Smooth muscle cell (in vitro differentiated cells): ENCODE measurements at regions not wholly inside any gene's neighbourhood (a gene's known extent, or its start where the extent isn't known, plus 50 kb on each side); places are given as distances from the start of the nearest gene placed in this dataset.

Experiments
- DNase-seq: peaks from one replicate; lab custom pipeline; 2025; ENCODE audit not compliant: unreplicated experiment; lab: John Stamatoyannopoulos, UW
- H2AFZ ChIP-seq: fragments of 200-600 bp; sonication (generic); 2 replicates; pipeline ENCODE4 v1.6.0; 2016; ENCODE audit warnings: antibody characterized with exemption, low read depth, mild to moderate bottlenecking
- H3F3A ChIP-seq: fragments of 200-600 bp; sonication (generic); 2 replicates; pipeline ENCODE4 v1.6.0; 2017; ENCODE audit warnings: antibody characterized with exemption, low read depth
- H3K27ac ChIP-seq: fragments of 200-600 bp; sonication (generic); 2 replicates; pipeline ENCODE4 v1.5.1; 2016; ENCODE audit warnings: low read depth, mild to moderate bottlenecking
- H3K27me3 ChIP-seq: fragments of 200-600 bp; sonication (generic); 2 replicates; pipeline ENCODE4 v1.6.1; 2016; ENCODE audit warnings: low read depth, mild to moderate bottlenecking
- H3K36me3 ChIP-seq: fragments of 200-600 bp; sonication (generic); 2 replicates; pipeline ENCODE4 v1.5.1; 2016; ENCODE audit warnings: low read depth
- H3K4me1 ChIP-seq: fragments of 200-600 bp; sonication (generic); 2 replicates; pipeline ENCODE4 v1.5.1; 2016; ENCODE audit warnings: low read depth
- H3K4me2 ChIP-seq: fragments of 200-600 bp; sonication (generic); 2 replicates; pipeline ENCODE4 v1.6.0; 2016; ENCODE audit warnings: mild to moderate bottlenecking
- H3K4me3 ChIP-seq: fragments of 200-600 bp; sonication (generic); 2 replicates; pipeline ENCODE4 v1.5.1; 2016; ENCODE audit warnings: mild to moderate bottlenecking
- H3K79me2 ChIP-seq: fragments of 200-600 bp; sonication (generic); 2 replicates; pipeline ENCODE4 v1.6.0; 2016; ENCODE audit warnings: low read depth, mild to moderate bottlenecking
- H3K9ac ChIP-seq: fragments of 200-600 bp; sonication (generic); 2 replicates; pipeline ENCODE4 v1.6.0; 2016; ENCODE audit warnings: low read depth
- H3K9me3 ChIP-seq: fragments of 200-600 bp; sonication (generic); replicated peaks from 2 replicates; pipeline ENCODE4 v1.5.1; 2016; ENCODE audit warnings: low read depth
- H4K20me1 ChIP-seq: fragments of 200-600 bp; sonication (generic); 2 replicates; pipeline ENCODE4 v1.6.0; 2016; ENCODE audit warnings: low read depth
- WGBS: methylation state at CpG from one replicate; pipeline ENCODE4 v1.1.7; 2016; ENCODE audit warnings: low lambda C conversion rate; 5-methylcytosine and 5-hydroxymethylcytosine counted together
- TF ChIP-seq, protein P1 (sequence below): fragments of 200-600 bp; sonication (generic); IDR thresholded peaks from 2 replicates; pipeline ENCODE4 v1.5.1; 2017; ENCODE audit warnings: borderline replicate concordance, mild to moderate bottlenecking, antibody characterized with exemption; ENCODE audit not compliant: insufficient read depth, poor library complexity, severe bottlenecking

GRCh38 chr13:103255587-103256301, 189.5 kb upstream of the SLC10A2 start:
- no peak overlapping the region for H3K27ac ChIP-seq
- H3K4me1 ChIP-seq: no peaks in the 10 kb centered on the region
- H4K20me1 ChIP-seq: no peaks in the 10 kb centered on the region
- no peaks in the 10 kb centered on the region for H3K9me3 ChIP-seq
- 68% methylated on average over 4 of the region's 4 CpGs for WGBS
- no peak for DNase-seq
- H3F3A ChIP-seq: no peaks in the 10 kb centered on the region
- H3K36me3 ChIP-seq: no peaks in the 10 kb centered on the region
- H3K4me2 ChIP-seq: no peak overlapping the region
- TF ChIP-seq, protein P1, sequence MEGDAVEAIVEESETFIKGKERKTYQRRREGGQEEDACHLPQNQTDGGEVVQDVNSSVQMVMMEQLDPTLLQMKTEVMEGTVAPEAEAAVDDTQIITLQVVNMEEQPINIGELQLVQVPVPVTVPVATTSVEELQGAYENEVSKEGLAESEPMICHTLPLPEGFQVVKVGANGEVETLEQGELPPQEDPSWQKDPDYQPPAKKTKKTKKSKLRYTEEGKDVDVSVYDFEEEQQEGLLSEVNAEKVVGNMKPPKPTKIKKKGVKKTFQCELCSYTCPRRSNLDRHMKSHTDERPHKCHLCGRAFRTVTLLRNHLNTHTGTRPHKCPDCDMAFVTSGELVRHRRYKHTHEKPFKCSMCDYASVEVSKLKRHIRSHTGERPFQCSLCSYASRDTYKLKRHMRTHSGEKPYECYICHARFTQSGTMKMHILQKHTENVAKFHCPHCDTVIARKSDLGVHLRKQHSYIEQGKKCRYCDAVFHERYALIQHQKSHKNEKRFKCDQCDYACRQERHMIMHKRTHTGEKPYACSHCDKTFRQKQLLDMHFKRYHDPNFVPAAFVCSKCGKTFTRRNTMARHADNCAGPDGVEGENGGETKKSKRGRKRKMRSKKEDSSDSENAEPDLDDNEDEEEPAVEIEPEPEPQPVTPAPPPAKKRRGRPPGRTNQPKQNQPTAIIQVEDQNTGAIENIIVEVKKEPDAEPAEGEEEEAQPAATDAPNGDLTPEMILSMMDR: no peak
- H3K4me3 ChIP-seq: no peak overlapping the region
- no peaks in the 10 kb centered on the region for H3K27me3 ChIP-seq
- no peak overlapping the region for H3K9ac ChIP-seq
- no peak overlapping the region for H2AFZ ChIP-seq
- H3K79me2 ChIP-seq: no peaks in the 10 kb centered on the region

DNA sequence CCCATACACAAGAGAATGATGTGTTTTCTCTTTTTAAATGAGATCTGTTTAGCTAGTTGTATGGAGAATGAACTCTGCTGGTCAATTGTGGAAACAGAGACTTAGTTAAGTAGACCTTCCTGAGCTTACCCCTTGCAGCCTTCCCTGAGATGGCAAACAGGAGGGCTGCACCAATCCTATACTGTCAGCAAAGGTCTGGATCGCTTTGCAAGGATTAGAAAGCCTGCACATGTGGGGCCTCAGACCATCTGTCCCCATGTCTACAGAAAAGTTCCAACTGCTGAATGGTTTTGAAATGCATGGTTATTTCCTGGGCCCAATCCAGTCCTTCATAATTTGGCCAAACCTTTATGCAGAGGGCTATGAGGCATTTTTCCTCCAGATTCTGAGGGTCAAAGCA, 183.9 kb upstream of the SLC10A2 start:
- H3F3A ChIP-seq: no peaks in the 10 kb centered on the region
- TF ChIP-seq, protein P1: no peak
- no peaks in the 10 kb centered on the region for H3K79me2 ChIP-seq

GRCh38 chr13:103246581-103247200, 180.5 kb upstream of the SLC10A2 start:
- DNase-seq: no peak
- Histone ChIP-seq H3K27me3 (no peaks in the 10 kb centered on the region), H3K4me2 (no peak overlapping the region), H3K4me3 (no peak overlapping the region), H3K9ac (no peak overlapping the region), H3K4me1 (no peaks in the 10 kb centered on the region), H2AFZ (no peak overlapping the region), H4K20me1 (no peaks in the 10 kb centered on the region), H3K9me3 (no peaks in the 10 kb centered on the region), H3K79me2 (no peaks in the 10 kb centered on the region), H3K36me3 (no peaks in the 10 kb centered on the region), H3F3A (no peaks in the 10 kb centered on the region), H3K27ac (no peak overlapping the region)
- TF ChIP-seq, protein P1: no peak
- 82% methylated on average over 8 of the region's 8 CpGs for WGBS

More for the DNA sequence above, 183.9 kb upstream of the SLC10A2 start:
- no peak overlapping the region for H3K4me2 ChIP-seq
- DNase-seq: no peak
- H2AFZ ChIP-seq: no peak overlapping the region
- no peak overlapping the region for H3K9ac ChIP-seq
- WGBS: 100% methylated on average over 1 of the region's 1 CpG
- no peaks in the 10 kb centered on the region for H3K4me1 ChIP-seq
- no peak overlapping the region for H3K27ac ChIP-seq
- H3K4me3 ChIP-seq: no peak overlapping the region
- no peaks in the 10 kb centered on the region for H3K9me3 ChIP-seq
- no peaks in the 10 kb centered on the region for H4K20me1 ChIP-seq
- H3K27me3 ChIP-seq: no peaks in the 10 kb centered on the region
- no peaks in the 10 kb centered on the region for H3K36me3 ChIP-seq
